HS-5 (cell line): ENCODE measurements at regions not wholly inside any gene's neighbourhood (a gene's known extent, or its start where the extent isn't known, plus 50 kb on each side); places are given as distances from the start of the nearest gene placed in this dataset.

ENCODE experiments used
- DNase-seq: peaks from one replicate; pipeline ENCODE4 v3.0.0-alpha.2; 2012; ENCODE audit warnings: low read depth

GRCh38 chr20:52490711-52491430 is 299.3 kb upstream of the ZFP64 start:
- DNase-seq = peak; percentile 100

DNA sequence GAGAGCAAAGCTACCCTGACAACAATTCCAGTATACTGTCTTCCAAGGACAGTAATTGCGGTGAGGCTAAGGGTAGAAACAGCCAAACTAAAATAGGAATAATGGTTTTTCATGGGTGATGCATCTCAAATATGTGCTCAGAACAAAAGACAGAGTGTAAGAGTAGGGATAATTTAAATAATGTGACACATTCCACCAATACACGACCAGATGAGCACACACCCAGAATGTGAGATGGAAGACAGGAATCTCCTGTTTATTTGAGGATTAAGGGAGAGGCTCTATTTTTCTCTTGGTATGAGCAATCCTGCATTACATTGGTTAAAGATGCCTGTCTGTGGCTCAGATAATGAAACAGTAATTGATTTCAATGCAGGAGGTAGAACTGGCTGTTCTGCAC is 292.9 kb upstream of the ZFP64 start:
- DNase-seq = peak; percentile 100

DNA sequence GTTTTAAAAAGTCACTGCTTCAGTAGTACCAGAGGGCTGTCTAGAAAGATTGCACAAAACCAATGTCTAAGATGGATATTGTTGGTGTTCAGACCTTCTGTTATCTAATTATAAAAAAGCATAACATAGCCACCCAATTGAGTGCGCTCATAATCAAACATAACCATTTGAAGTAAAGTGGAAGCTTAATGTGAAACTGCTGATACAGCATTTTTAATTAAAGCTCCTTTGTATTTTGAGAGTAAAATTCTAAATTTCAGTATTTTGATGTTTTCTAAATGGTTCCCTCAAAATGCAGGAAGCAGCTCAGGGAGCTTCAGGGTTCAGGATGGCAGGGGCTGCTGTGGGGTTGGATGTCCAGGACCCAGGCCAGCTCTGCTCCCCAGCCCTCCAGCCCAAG is 291.8 kb upstream of the ZFP64 start:
- no peak for DNase-seq

GRCh38 chr20:52482044-52482443 is 290.5 kb upstream of the ZFP64 start:
- DNase-seq = no peak

- no peak for DNase-seq
Observed at GRCh38 chr20:52481443-52481842, 289.9 kb upstream of the ZFP64 start.

DNA sequence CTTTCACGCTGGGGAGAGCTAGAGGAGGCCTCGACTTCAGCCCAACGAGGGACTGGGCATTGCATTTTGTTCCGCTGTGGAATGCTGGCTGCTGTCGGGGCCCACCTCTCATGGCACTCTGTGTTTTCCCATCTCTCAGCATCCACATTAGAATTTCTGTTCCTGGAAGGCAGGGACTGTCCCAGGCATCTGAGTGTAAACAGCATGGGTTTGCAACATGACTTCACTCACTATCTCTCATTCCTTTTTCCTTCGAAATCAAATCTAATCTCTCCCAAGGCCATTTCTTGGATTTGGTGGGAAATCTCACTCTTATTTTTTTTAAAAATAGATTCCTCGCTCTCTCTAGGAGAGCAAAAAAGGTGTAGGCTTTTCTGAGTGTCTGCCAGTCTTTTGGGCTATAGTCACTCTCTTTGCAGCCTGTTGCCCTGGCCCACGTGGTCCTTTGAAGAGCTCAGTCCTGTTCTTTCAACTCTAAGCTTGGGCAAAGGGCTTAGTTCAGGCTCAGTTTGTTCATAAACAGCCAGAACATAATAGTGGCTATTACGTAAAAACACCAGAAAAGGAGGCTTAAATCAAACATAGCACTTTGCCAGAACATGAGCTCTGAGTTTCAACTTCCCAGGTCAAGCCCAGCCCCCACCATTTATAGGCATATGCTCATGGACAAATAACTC is 284.6 kb upstream of the ZFP64 start:
- DNase-seq = no peak

GRCh38 chr20:52473186-52473585 is 281.6 kb upstream of the ZFP64 start:
- no peak for DNase-seq

- DNase-seq = no peak
Observed at GRCh38 chr20:52470561-52470960, 279.0 kb upstream of the ZFP64 start.

- no peak for DNase-seq
Observed at GRCh38 chr20:52469128-52469527, 277.5 kb upstream of the ZFP64 start.

- DNase-seq = no peak
Observed at GRCh38 chr20:52465991-52466390, 274.4 kb upstream of the ZFP64 start.

GRCh38 chr20:52461582-52461981 is 270.0 kb upstream of the ZFP64 start:
- no peak for DNase-seq

- DNase-seq = no peak
Observed at GRCh38 chr20:52459150-52459549, 267.6 kb upstream of the ZFP64 start.

DNA sequence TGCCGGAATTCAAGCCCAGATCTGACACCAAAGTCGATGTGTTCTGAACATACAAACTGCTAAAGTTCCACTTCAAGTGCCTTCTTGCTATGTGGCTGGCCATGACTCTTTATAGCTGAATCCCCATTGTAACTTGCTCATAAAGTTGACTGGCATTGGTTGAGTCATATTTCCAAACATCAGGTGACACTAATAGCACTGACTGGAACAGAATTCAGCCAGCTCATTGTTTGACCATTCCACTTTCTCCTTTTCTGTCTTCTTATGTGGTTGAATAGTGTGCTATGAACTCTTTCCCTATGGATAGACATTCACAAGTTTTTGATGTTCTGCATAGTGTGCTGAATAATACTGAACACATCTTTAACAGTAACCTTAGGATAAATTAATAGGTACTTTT is 266.2 kb upstream of the ZFP64 start:
- no peak for DNase-seq

DNA sequence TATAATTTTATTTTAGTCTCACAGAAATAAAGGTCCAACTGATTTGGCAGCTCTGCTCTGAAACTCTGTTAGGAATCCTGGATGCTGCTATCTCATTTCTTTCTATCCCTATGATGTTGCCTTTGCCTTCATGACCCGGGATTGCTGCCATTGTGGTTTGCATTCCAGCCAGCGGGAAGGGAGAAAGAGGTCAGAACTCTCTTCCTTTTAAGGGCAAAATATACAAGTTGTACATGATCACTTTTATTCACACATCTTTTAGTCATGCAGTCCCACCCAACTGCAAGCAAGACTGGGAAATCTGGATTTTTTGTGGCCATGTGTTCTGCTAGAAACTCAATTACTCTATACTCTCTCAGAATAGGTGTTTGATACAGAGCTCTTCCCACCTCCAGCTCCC is 263.1 kb upstream of the ZFP64 start:
- peak; percentile 62 for DNase-seq

GRCh38 chr20:52448513-52449232 is 257.1 kb upstream of the ZFP64 start:
- DNase-seq = no peak

DNA sequence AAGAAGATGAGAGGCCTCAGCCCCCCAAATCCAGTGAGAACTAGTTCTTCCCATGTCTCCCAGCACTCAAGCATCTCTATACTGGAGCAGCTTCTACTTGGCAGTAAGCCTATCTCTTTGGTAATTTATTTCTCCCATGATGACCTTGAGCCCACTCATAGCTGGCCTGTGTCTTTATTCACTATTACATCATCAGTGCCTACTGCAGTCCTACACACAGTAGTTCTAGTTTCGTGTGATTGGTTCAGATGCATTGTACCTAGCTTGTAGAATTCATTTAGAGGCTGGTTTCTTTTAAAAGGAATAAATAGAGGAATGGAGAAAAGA is 255.6 kb upstream of the ZFP64 start:
- DNase-seq = no peak

DNA sequence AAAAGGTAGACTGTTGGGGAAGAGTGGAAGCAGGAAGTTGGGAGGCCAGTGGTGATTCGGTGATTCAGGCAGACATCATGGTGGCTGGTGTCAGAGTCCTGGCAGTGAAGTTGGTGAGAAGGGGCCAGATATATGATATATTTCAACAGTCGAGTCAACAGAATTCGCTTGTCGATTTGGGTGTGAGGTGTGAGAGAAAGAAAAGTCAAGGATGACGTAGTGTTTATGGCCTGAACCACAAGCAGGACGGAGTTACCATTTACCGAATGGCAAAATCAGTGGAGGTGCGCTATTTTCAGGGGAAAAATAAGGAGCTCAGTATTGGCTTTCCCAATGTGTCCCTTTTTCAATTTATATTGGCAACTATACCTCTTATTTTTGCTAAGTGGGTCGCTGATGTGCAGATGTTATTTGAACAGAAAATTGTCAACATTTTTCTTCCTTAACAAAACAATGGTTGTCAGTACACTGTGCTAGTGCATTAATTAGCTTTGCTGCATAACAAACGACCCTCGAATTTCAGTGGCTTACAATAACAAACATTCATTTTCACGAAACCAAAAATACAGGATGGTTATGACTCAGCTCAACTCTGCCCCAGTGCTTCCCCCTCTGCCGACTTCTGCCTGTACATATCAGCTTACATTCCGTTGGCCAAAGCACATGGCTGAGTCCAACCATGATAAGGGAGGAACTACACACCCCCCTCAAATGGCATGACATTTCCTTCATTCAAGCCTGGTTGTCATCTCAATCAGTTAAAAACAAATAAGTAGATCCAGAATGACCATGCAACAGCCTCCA is 255.0 kb upstream of the ZFP64 start:
- no peak for DNase-seq

DNA sequence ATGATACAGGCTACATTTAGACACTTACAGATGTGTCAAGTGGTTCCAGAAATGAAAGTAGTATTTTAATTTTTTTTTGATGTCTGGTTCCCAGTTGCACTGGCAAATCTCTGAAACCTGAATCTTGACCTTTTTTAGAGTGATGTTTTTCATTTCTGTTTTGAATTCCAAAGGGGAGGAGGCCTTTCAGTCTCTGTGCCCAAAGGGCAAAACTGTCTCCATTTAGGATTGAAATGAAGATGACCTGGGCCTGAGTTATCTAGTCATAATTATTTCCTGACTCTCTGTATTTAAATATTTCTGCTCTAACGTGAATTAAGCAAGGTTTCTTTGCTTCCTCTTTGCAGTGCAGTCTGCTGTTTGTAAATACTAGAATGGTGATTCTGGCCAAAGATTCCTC is 252.9 kb upstream of the ZFP64 start:
- DNase-seq = no peak

DNA sequence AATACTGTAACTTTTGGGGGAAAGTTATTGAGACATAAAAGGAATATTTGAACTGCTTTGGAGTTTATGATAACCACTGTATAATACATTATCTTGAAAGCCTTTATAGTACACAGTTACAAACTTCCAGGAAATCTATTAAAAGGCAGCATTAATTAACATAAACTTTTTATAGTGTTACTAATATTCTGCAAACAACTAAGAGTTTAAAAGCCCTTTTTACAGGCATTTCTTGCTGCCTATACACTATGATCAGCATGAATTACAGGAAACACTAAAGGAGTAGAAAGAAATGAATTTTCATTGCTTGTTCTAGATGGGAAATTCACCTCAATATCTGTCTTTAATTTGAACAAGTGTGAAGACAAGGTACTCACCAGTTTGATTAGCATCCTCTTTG is 252.3 kb upstream of the ZFP64 start:
- DNase-seq = no peak

DNA sequence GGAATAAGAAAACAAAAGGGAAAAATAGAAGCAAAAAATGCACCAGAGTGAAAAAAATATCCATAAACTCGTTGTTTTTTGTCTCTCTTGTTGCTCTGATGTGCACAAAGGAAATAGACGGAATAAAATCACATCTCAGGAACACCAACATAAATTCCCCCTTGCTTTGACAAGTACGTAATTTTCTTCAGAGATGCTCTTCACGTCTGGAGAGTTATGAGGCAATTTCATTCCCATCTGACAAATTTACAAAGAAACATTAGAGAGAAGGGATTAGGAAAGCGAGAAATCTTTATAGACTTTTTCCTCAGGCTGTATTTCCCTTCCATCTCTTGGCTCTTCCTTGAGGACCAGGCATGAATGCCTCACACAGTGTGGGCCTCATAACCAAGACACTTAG is 250.1 kb upstream of the ZFP64 start:
- DNase-seq = no peak

GRCh38 chr20:52439375-52439774 is 247.8 kb upstream of the ZFP64 start:
- DNase-seq = no peak

DNA sequence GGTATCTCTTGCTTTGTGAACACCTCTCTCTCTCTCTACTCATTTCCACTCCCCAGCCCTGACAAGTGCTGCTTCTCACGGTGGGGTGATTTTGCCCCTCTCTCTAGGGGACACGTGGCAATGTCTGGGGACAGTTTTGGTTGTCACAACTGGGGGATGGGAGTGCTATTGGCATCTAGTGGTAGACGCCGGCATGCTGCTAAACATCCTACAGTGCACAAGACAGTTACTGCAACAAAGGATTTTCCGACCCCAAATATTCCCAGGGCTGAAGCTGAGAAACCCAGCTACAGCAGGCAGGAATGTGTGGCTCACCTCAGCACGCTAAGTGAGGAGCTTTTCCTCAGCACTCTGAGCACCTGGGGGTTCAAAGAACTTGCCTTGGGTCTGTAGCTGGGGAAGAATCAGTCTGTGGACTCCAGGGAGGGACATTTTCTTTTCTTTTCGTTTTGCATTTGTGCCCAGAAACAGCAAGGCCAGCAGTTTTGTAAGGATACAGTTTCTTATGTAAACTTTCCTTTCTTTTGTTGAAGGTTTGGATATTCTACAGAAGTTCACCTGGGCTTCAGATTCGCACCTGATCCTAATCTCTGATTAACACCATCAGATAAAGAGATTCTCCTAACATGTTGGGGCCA is 246.9 kb upstream of the ZFP64 start:
- no peak for DNase-seq
